PC-9 (cell line): ENCODE measurements at regions not wholly inside any gene's neighbourhood (a gene's known extent, or its start where the extent isn't known, plus 50 kb on each side); places are given as distances from the start of the nearest gene placed in this dataset.

ENCODE experiments used
- BruUV-seq: library from RNA; stranded (reverse); fragments of 400-500 nt; replicated peaks from 2 replicates; lab custom pipeline; 2021; lab: Mats Ljungman, UMichigan
- CTCF ChIA-PET: fragments of 300-600 bp; sonication (Branson Sonifier 250); formaldehyde crosslinking; loops from one replicate; lab custom pipeline; 2022; ENCODE audit warnings: antibody characterized with exemption; lab: Charles Lee
- POLR2A ChIA-PET: fragments of 300-600 bp; sonication (Branson Sonifier 250); formaldehyde crosslinking; loops from one replicate; lab custom pipeline; 2022; ENCODE audit warnings: antibody characterized with exemption; ENCODE audit not compliant: unreplicated experiment; lab: Charles Lee
- DNase-seq, 2 experiments: peaks; one replicate each; pipeline versions ENCODE4 v3.0.0 to v3.0.0-alpha.2; 2015 to 2022; ENCODE audit warnings: mixed read lengths in 1 of 2
- H2AFZ ChIP-seq: fragments of 200-600 bp; sonication (generic); 2 replicates; pipeline ENCODE4 v1.8.1; 2017; ENCODE audit warnings: antibody characterized with exemption
- H3F3A ChIP-seq: fragments of 200-600 bp; sonication (generic); 2 replicates; pipeline ENCODE4 v1.8.1; 2017; ENCODE audit warnings: antibody characterized with exemption, mild to moderate bottlenecking, low read depth; ENCODE audit not compliant: insufficient read depth
- H3K27ac ChIP-seq: fragments of 200-600 bp; sonication (generic); 2 replicates; pipeline ENCODE4 v1.6.1; 2016; ENCODE audit warnings: mixed run types
- H3K27me3 ChIP-seq: fragments of 200-600 bp; sonication (generic); 2 replicates; pipeline ENCODE4 v1.6.1; 2016; ENCODE audit warnings: low read depth, mixed run types; ENCODE audit not compliant: insufficient read depth
- H3K36me3 ChIP-seq: fragments of 200-600 bp; sonication (generic); 2 replicates; pipeline ENCODE4 v1.6.1; 2016; ENCODE audit warnings: low read depth, mixed run types
- H3K4me1 ChIP-seq: fragments of 200-600 bp; sonication (generic); replicated peaks from 2 replicates; pipeline ENCODE4 v1.6.1; 2016; ENCODE audit warnings: mixed run types; ENCODE audit not compliant: insufficient read depth
- H3K4me2 ChIP-seq: fragments of 200-600 bp; sonication (generic); 2 replicates; pipeline ENCODE4 v1.6.1; 2017; ENCODE audit warnings: mixed run types
- H3K4me3 ChIP-seq: fragments of 200-600 bp; sonication (generic); 2 replicates; pipeline ENCODE4 v1.6.1; 2016; ENCODE audit warnings: mixed run types
- H3K79me2 ChIP-seq: fragments of 200-600 bp; sonication (generic); 2 replicates; pipeline ENCODE4 v1.6.1; 2017; ENCODE audit warnings: low read depth, mixed run types
- H3K9me2 ChIP-seq: fragments of 200-600 bp; sonication (generic); 2 replicates; pipeline ENCODE4 v1.8.1; 2017; ENCODE audit warnings: mild to moderate bottlenecking; ENCODE audit not compliant: insufficient read depth
- H3K9me3 ChIP-seq: fragments of 200-600 bp; sonication (generic); 2 replicates; pipeline ENCODE4 v1.8.1; 2016; ENCODE audit warnings: low read depth; ENCODE audit not compliant: insufficient read depth
- H4K20me1 ChIP-seq: fragments of 200-600 bp; sonication (generic); 2 replicates; pipeline ENCODE4 v1.8.1; 2017; ENCODE audit not compliant: insufficient read depth
- EZH2 ChIP-seq: fragments of 200-600 bp; sonication (generic); IDR thresholded peaks from 2 replicates; pipeline ENCODE4 v1.8.0; 2017; ENCODE audit warnings: antibody characterized with exemption, low read depth
- intact Hi-C: fragments of 100-400 bp; cut with micrococcal nuclease; formaldehyde crosslinking; loops from one replicate; pipeline ENCODE4 v1.10.0; 2022; ENCODE audit not compliant: unreplicated experiment
- TF ChIP-seq, protein P1 (sequence below): fragments of 200-600 bp; sonication (generic); conservative IDR thresholded peaks from 2 replicates; pipeline ENCODE4 v1.6.1; 2017; ENCODE audit warnings: mixed run types, antibody characterized with exemption, mild to moderate bottlenecking, moderate library complexity

DNA sequence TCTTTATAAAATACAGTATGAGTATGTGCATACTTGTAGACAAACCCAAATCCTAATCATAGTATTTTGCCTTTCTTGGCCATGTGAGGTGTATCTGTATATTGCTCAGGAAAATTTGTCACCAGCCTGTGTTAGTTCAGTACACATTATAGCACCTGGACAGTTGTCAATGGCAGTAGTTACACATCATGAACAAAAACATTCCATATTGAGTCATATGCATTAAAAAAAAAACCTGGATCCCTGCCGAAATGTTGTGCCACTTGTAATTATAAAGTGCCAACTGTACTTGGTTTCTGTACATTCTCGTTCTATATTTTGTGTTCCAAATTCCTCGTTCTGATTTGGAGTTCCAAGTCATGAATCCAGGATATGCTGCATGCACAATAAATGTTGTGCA, 410.4 kb downstream of the INHBA start:
- peaks cover 8% of the 10 kb centered on the region; the same call in 1 of the 2 replicates for H3K9me3 ChIP-seq
- no peak overlapping the region for H3K27ac ChIP-seq
- no peak overlapping the region for H3K4me3 ChIP-seq
- H3K4me1 ChIP-seq = 0 out of 2 replicates have a peak, but pooled peaks cover 8% of the 10 kb centered on the region
- ChIA-PET CTCF (no interaction called here), POLR2A (no interaction called here)
- H4K20me1 ChIP-seq = no peaks in the 10 kb centered on the region
- H3K36me3 ChIP-seq = no peaks in the 10 kb centered on the region
- intact Hi-C loops = loop anchor here (5.0 kb wide), 1 partner anchor 245 kb away; no protein-coding TSS in a partner anchor
- H3K79me2 ChIP-seq = no peaks in the 10 kb centered on the region
- H3K9me2 ChIP-seq = no peaks in the 10 kb centered on the region
- TF ChIP-seq, protein P1, sequence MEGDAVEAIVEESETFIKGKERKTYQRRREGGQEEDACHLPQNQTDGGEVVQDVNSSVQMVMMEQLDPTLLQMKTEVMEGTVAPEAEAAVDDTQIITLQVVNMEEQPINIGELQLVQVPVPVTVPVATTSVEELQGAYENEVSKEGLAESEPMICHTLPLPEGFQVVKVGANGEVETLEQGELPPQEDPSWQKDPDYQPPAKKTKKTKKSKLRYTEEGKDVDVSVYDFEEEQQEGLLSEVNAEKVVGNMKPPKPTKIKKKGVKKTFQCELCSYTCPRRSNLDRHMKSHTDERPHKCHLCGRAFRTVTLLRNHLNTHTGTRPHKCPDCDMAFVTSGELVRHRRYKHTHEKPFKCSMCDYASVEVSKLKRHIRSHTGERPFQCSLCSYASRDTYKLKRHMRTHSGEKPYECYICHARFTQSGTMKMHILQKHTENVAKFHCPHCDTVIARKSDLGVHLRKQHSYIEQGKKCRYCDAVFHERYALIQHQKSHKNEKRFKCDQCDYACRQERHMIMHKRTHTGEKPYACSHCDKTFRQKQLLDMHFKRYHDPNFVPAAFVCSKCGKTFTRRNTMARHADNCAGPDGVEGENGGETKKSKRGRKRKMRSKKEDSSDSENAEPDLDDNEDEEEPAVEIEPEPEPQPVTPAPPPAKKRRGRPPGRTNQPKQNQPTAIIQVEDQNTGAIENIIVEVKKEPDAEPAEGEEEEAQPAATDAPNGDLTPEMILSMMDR = no peak
- TF ChIP-seq EZH2 = no peak
- BruUV-seq = no TSS peak
- no peaks in the 10 kb centered on the region for H3K27me3 ChIP-seq
- H2AFZ ChIP-seq = no peak overlapping the region
- H3F3A ChIP-seq = no peaks in the 10 kb centered on the region
- peak; percentile 25 to 78 for DNase-seq
- no peak overlapping the region for H3K4me2 ChIP-seq

DNA sequence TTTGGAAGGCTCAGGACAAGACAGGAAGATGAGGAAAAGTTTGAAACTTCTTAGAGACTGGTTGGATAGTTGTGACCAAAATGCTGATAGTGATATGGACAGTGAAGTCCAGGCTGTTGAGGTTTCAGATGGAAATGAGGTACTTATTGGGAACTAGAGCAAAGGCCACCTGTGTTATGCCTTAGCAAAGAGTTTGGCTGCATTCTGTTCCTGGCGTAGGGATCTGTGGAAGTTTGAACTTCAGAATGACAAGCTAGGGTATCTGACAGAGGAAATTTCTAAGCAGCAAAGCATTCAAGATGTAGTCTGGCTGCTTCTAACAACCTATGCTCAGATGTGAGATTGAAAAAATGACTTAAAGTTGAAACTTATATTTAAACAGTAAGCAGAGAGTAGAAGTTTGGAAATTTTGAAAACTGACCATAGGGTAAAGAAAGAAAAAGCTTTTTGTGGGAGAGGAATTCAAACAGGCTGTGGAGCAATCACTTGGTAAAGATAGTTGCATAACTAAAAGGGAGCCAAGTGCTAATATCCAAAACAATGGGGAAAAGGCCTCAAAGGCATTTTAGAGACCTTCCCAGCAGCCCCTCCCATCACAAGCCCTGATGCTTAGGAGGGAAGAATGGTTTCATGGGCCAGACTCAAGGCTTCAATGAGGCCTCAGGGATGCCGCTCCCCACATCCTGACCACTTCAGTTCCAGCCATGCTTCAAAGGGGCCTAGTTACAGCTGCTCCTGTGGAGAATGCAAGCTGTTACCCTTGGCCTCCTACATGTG, 415.1 kb downstream of the INHBA start:
- POLR2A ChIA-PET = no interaction called here
- H3K4me3 ChIP-seq = no peak overlapping the region
- H3K9me2 ChIP-seq = no peaks in the 10 kb centered on the region
- H3K4me2 ChIP-seq = no peak overlapping the region
- no peak overlapping the region for H3K27ac ChIP-seq
- H3K9me3 ChIP-seq = peaks cover 8% of the 10 kb centered on the region; the same call in 1 of the 2 replicates
- CTCF ChIA-PET = no interaction called here
- no peaks in the 10 kb centered on the region for H3K27me3 ChIP-seq
- BruUV-seq = no TSS peak
- no peaks in the 10 kb centered on the region for H3K36me3 ChIP-seq
- 0 out of 2 replicates have a peak, but pooled peaks cover 7% of the 10 kb centered on the region for H3K4me1 ChIP-seq
- no peaks in the 10 kb centered on the region for H3F3A ChIP-seq
- no peak overlapping the region for H2AFZ ChIP-seq
- no peaks in the 10 kb centered on the region for H4K20me1 ChIP-seq
- TF ChIP-seq EZH2 = no peak
- TF ChIP-seq, protein P1 = no peak
- intact Hi-C loops = no loop called here
- no peak for DNase-seq
- no peaks in the 10 kb centered on the region for H3K79me2 ChIP-seq

DNA sequence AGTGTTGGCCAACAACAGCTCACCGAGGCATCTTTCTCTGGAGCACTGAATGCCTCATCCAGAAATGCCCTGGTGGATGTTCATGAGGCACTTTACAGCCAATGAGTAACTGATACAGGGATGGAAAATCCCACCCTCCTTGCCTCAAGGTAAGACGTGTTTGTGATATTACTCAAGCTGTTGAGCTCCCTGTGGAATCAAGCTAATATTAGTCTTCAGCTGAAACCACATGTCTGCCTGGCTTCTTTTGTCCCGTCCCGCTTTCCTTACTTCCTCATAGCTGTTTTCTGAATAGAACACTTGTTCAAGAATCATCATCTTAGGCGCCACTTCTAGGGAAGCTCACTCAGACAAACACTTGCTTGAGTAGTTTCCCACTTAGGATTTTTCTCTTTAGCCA, 422.4 kb downstream of the INHBA start:
- POLR2A ChIA-PET = no interaction called here
- TF ChIP-seq, protein P1 = no peak
- no peak for TF ChIP-seq EZH2
- Histone ChIP-seq H2AFZ (no peak overlapping the region), H3K27me3 (no peaks in the 10 kb centered on the region), H3K4me1 (no peaks in the 10 kb centered on the region), H3K9me2 (no peaks in the 10 kb centered on the region), H3K79me2 (no peaks in the 10 kb centered on the region), H3K4me2 (no peak overlapping the region), H3K27ac (no peak overlapping the region), H3K36me3 (no peaks in the 10 kb centered on the region), H3K4me3 (no peak overlapping the region), H3F3A (no peaks in the 10 kb centered on the region), H3K9me3 (no peaks in the 10 kb centered on the region), H4K20me1 (no peaks in the 10 kb centered on the region)
- DNase-seq = peak in 1 of 2 experiments; percentile 8
- intact Hi-C loops = no loop called here
- CTCF ChIA-PET = no interaction called here
- BruUV-seq = no TSS peak
